Panc1 (cell line): ENCODE measurements at regions not wholly inside any gene's neighbourhood (a gene's known extent, or its start where the extent isn't known, plus 50 kb on each side); places are given as distances from the start of the nearest gene placed in this dataset.

Experiments
- ATAC-seq: fragments of 200-7000 bp; cut with Tn5 transposase; 2 replicates; pipeline ENCODE4 v1.9.1; 2020; ENCODE audit warnings: mild to moderate bottlenecking, moderate library complexity
- BruUV-seq: library from RNA; stranded (reverse); fragments of 400-500 nt; replicated peaks from 2 replicates; lab custom pipeline; 2021; lab: Mats Ljungman, UMichigan
- CTCF ChIA-PET: fragments of 300-600 bp; sonication (Branson Sonifier 250); formaldehyde crosslinking; loops from one replicate; lab custom pipeline; 2022; ENCODE audit warnings: antibody characterized with exemption; lab: Charles Lee
- POLR2A ChIA-PET: fragments of 300-600 bp; sonication (Branson Sonifier 250); formaldehyde crosslinking; loops from one replicate; lab custom pipeline; 2022; ENCODE audit warnings: antibody characterized with exemption; lab: Charles Lee
- DNase-seq: peaks from one replicate; pipeline ENCODE4 v3.0.0-alpha.2; 2010; ENCODE audit warnings: low read depth, low spot score
- H3K27ac ChIP-seq: 2 replicates; pipeline ENCODE4 v1.5.1; 2011; ENCODE audit warnings: mild to moderate bottlenecking, low read length, inconsistent platforms
- H3K27me3 ChIP-seq: fragments of 200-500 bp; sonication (Bioruptor generic); 2 replicates; pipeline ENCODE4 v1.6.0; 2014; ENCODE audit warnings: low read length, inconsistent platforms; ENCODE audit not compliant: control insufficient read depth, insufficient read depth
- H3K36me3 ChIP-seq: fragments of 200-500 bp; sonication (Bioruptor generic); 2 replicates; pipeline ENCODE4 v1.5.1; 2014; ENCODE audit warnings: inconsistent platforms, mild to moderate bottlenecking, low read length, moderate library complexity; ENCODE audit not compliant: control insufficient read depth, insufficient read depth
- H3K4me1 ChIP-seq: 2 replicates; pipeline ENCODE4 v1.5.1; 2011; ENCODE audit warnings: inconsistent platforms, mild to moderate bottlenecking, low read length, moderate library complexity; ENCODE audit not compliant: control insufficient read depth, insufficient read depth
- H3K4me3 ChIP-seq, 2 experiments: 2 replicates each; pipeline ENCODE4 v1.5.1; 2011 to 2012; ENCODE audit warnings: low read depth in 2 of 2, low read length in 2 of 2, mild to moderate bottlenecking in 2 of 2, inconsistent platforms in 1 of 2, moderate library complexity in 1 of 2
- H3K9me3 ChIP-seq: fragments of 200-500 bp; sonication (Bioruptor generic); 2 replicates; pipeline ENCODE4 v1.5.1; 2014; ENCODE audit warnings: low read depth, mild to moderate bottlenecking, inconsistent platforms, low read length, moderate library complexity; ENCODE audit not compliant: control insufficient read depth, insufficient read depth
- CTCF ChIP-seq: fragments of 450-650 bp; IDR thresholded peaks from 2 replicates; pipeline ENCODE4 v1.5.1; 2017; ENCODE audit warnings: mild to moderate bottlenecking
- POLR2AphosphoS5 ChIP-seq: IDR thresholded peaks from 2 replicates; pipeline ENCODE4 v1.6.1; 2012; ENCODE audit warnings: mild to moderate bottlenecking, low read depth, low read length, moderate library complexity
- REST ChIP-seq, 2 experiments: IDR thresholded peaks; 2 replicates each; pipeline ENCODE4 v1.6.1; 2011 to 2012; ENCODE audit warnings: low read depth in 2 of 2, control low read depth in 1 of 2, low read length in 1 of 2, mild to moderate bottlenecking in 1 of 2, moderate library complexity in 1 of 2; ENCODE audit not compliant: insufficient read depth in 1 of 2
- SIN3A ChIP-seq: IDR thresholded peaks from 2 replicates; pipeline ENCODE4 v1.6.1; 2012; ENCODE audit warnings: low read depth, mild to moderate bottlenecking, low read length, moderate library complexity, borderline replicate concordance; ENCODE audit not compliant: insufficient read depth
- TCF7L2 ChIP-seq: IDR thresholded peaks from 2 replicates; pipeline ENCODE4 v1.6.1; 2011; ENCODE audit warnings: mild to moderate bottlenecking, low read depth, low read length, inconsistent platforms
- in situ Hi-C: cut with HindIII; loops from 2 replicates; pipeline ENCODE4 v1.10.0; 2016; ENCODE audit warnings: low sequenced_read_pairs, low pct_unique_long_range_greater_than_20kb
- intact Hi-C: fragments of 100-400 bp; cut with micrococcal nuclease; formaldehyde crosslinking; loops from one replicate; pipeline ENCODE4 v1.10.0; 2022; ENCODE audit not compliant: unreplicated experiment

DNA sequence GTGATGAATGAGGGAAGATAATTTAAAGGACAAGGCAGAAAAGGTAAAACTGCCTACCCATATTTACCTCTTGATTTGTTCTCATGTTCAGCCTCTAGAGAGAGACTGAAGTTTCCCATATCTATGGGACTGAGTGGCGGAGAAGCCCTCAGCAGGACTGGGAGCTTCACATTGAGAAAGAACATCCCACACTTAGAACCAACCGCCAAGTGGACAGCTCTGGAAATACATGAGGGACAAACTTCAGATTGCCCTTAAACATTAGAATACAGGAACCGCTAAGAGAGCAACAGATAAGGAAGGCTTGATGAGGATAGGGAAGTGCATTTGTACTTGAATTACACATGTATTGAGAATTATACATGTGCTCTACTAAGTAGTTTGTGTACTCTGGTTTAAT lies 316.0 kb upstream of the MIR17HG start:
- BruUV-seq: no TSS peak
- H3K36me3 ChIP-seq: no peaks in the 10 kb centered on the region
- ChIA-PET CTCF (no interaction called here), POLR2A (no interaction called here)
- H3K9me3 ChIP-seq: no peaks in the 10 kb centered on the region
- intact Hi-C loops (no loop called here), in situ Hi-C loops (no loop called here)
- H3K4me3 ChIP-seq: no peak overlapping the region
- ATAC-seq: no peak
- H3K27ac ChIP-seq: no peak overlapping the region
- H3K27me3 ChIP-seq: no peaks in the 10 kb centered on the region
- TF ChIP-seq SIN3A (no peak), CTCF (no peak), POLR2AphosphoS5 (no peak), TCF7L2 (no peak), REST (IDR thresholded peaks at IDR 0.05; ENCODE audit: insufficient read depth in 1 of 2, low read depth in 2 of 2, low read length in 1 of 2) (no peak)
- no peak for DNase-seq
- H3K4me1 ChIP-seq: no peaks in the 10 kb centered on the region

- Histone ChIP-seq H3K9me3 (no peaks in the 10 kb centered on the region), H3K4me3 (no peak overlapping the region), H3K27me3 (no peaks in the 10 kb centered on the region), H3K27ac (no peak overlapping the region), H3K36me3 (no peaks in the 10 kb centered on the region), H3K4me1 (no peaks in the 10 kb centered on the region)
- ATAC-seq (no peak), DNase-seq (no peak)
- TF ChIP-seq POLR2AphosphoS5 (no peak), SIN3A (no peak), TCF7L2 (no peak)
- CTCF ChIA-PET: no interaction called here
- in situ Hi-C loops: no loop called here
- POLR2A ChIA-PET: no interaction called here
- intact Hi-C loops: no loop called here
- no TSS peak for BruUV-seq
Measured at GRCh38 chr13:91032104-91032503, 315.4 kb upstream of the MIR17HG start.

- intact Hi-C loops (no loop called here), in situ Hi-C loops (no loop called here)
- DNase-seq (no peak), ATAC-seq (no peak)
- Histone ChIP-seq H3K9me3 (no peaks in the 10 kb centered on the region), H3K36me3 (no peaks in the 10 kb centered on the region), H3K27me3 (no peaks in the 10 kb centered on the region), H3K4me3 (no peak overlapping the region), H3K27ac (no peak overlapping the region), H3K4me1 (no peaks in the 10 kb centered on the region)
- no TSS peak for BruUV-seq
- ChIA-PET CTCF (no interaction called here), POLR2A (no interaction called here)
- TF ChIP-seq SIN3A (no peak), TCF7L2 (no peak), CTCF (no peak), POLR2AphosphoS5 (no peak), REST (IDR thresholded peaks at IDR 0.05; ENCODE audit: insufficient read depth in 1 of 2, low read depth in 2 of 2, low read length in 1 of 2) (no peak)
Measured at GRCh38 chr13:91036886-91037285, 310.6 kb upstream of the MIR17HG start.
